ENCODE measurements at regions not wholly inside any gene's neighbourhood (a gene's known extent, or its start where the extent isn't known, plus 50 kb on each side); places are given as distances from the start of the nearest gene placed in this dataset.

- no peak overlapping the region for H3K4me3 ChIP-seq
- no peaks in the 10 kb centered on the region for H3K4me1 ChIP-seq
- H3K9me3 ChIP-seq, result no peaks in the 10 kb centered on the region
- no peak overlapping the region for H3K27ac ChIP-seq
- ChIA-PET POLR2A (no interaction called here), CTCF (no interaction called here)
- 70% methylated on average over 2 of the region's 2 CpGs for WGBS (ENCODE audit: missing lambda C conversion rate)
- no peak for DNase-seq (ENCODE audit: low read depth in 1 of 2, low spot score in 1 of 2)
- no peak for ATAC-seq
- no peak for FAIRE-seq
- no peak for TF ChIP-seq RAD21 (conservative IDR thresholded peaks at IDR 0.05 in 1 of 2, IDR thresholded peaks at IDR 0.05 in 1 of 2)
- no peak overlapping the region for H3K4me2 ChIP-seq
These were observed 632.0 kb upstream of the SPRY2 start for GRCh38 chr13:80972857-80973478.

DNA sequence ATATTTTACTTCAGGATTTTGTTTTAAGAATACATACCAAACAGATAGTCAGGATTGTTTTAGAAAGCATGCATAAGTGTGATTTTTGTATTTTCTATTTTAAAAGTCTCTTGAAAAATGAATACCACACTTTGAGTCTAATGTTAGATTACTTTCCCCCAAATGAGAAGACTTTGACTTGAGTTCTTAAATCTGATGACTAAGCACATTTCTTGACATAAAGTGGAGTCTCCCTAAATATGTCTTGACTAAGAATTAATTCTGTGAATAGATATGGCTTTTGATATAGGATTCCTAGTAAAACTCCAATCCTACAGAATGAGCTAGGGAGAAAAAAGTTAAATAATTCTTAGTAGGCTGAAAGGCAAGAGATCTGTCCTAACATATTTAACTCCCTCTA lies 624.2 kb upstream of the SPRY2 start:
- no peaks in the 10 kb centered on the region for H3K9me3 ChIP-seq
- no peak for DNase-seq (ENCODE audit: low read depth in 1 of 2, low spot score in 1 of 2)
- no peak for ATAC-seq
- H3K4me2 ChIP-seq, result no peak overlapping the region
- TF ChIP-seq TP53 (CRISPR knock-in tag; IDR thresholded peaks at IDR 0.05) (no peak), MYC (IDR thresholded peaks at IDR 0.05; ENCODE audit: borderline replicate concordance, low read length) (no peak), CHD2 (IDR thresholded peaks at IDR 0.05; ENCODE audit: low read length, partially characterized antibody) (no peak), POLR2AphosphoS2 (conservative IDR thresholded peaks at IDR 0.05; ENCODE audit: low read length) (no peak), JUNB (IDR thresholded peaks at IDR 0.05) (no peak), MAFK (IDR thresholded peaks at IDR 0.05; ENCODE audit: partially characterized antibody) (peak; percentile 91), BHLHE40 (IDR thresholded peaks at IDR 0.05; ENCODE audit: low read depth, low read length) (no peak)
- no peak for FAIRE-seq
- no peak overlapping the region for H3K4me3 ChIP-seq
- H3K4me1 ChIP-seq, result no peaks in the 10 kb centered on the region
- CTCF ChIA-PET, result no interaction called here
- POLR2A ChIA-PET, result no interaction called here
- H3K27ac ChIP-seq, result no peak overlapping the region

DNA sequence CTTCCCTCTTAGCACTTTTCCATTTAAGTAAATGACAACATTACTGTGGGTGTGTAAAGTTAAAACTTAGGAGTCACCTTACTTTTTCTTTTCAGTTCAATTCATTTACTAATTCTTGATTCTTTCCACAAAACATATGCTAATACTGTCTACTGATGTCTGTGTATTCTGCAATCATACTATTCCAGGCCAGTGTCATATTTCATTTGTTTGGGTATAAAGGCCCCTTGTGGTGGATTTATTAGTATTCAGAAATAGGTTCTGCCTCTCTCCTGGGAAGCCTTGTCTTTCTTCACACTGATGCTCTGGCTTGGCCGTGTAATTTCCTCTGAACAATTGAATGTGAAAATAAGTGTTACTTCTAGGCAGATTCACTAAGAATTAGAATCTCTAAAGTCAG lies 621.9 kb upstream of the SPRY2 start:
- ChIA-PET CTCF (no interaction called here), POLR2A (no interaction called here)
- Histone ChIP-seq H3K4me1 (no peaks in the 10 kb centered on the region), H3K4me2 (no peak overlapping the region), H3K9me3 (no peaks in the 10 kb centered on the region), H3K27ac (no peak overlapping the region), H3K4me3 (no peak overlapping the region)
- FAIRE-seq (no peak), ATAC-seq (no peak), DNase-seq (ENCODE audit: low read depth in 1 of 2, low spot score in 1 of 2) (no peak)
- TF ChIP-seq NR3C1 (IDR thresholded peaks at IDR 0.05) (no peak), ZNF302 (CRISPR knock-in tag; IDR thresholded peaks at IDR 0.05) (no peak), SREBF2 (IDR thresholded peaks at IDR 0.05) (no peak), MAX (IDR thresholded peaks at IDR 0.05) (no peak), FOSL2 (IDR thresholded peaks at IDR 0.05) (no peak), FOSL2 (CRISPR knock-in tag; IDR thresholded peaks at IDR 0.05) (no peak), EHF (CRISPR knock-in tag; IDR thresholded peaks at IDR 0.05) (no peak), SMC3 (IDR thresholded peaks at IDR 0.05) (no peak), HEYL (CRISPR knock-in tag; IDR thresholded peaks at IDR 0.05) (no peak), CEBPB (IDR thresholded peaks at IDR 0.05) (no peak), RCOR1 (IDR thresholded peaks at IDR 0.05; ENCODE audit: low read depth, low read length) (no peak)
- TF ChIP-seq, protein P1, sequence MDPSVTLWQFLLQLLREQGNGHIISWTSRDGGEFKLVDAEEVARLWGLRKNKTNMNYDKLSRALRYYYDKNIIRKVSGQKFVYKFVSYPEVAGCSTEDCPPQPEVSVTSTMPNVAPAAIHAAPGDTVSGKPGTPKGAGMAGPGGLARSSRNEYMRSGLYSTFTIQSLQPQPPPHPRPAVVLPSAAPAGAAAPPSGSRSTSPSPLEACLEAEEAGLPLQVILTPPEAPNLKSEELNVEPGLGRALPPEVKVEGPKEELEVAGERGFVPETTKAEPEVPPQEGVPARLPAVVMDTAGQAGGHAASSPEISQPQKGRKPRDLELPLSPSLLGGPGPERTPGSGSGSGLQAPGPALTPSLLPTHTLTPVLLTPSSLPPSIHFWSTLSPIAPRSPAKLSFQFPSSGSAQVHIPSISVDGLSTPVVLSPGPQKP (IDR thresholded peaks at IDR 0.05; ENCODE audit: low read depth, low read length), result no peak
- 29% methylated on average over 1 of the region's 1 CpG for WGBS (ENCODE audit: missing lambda C conversion rate)

DNA sequence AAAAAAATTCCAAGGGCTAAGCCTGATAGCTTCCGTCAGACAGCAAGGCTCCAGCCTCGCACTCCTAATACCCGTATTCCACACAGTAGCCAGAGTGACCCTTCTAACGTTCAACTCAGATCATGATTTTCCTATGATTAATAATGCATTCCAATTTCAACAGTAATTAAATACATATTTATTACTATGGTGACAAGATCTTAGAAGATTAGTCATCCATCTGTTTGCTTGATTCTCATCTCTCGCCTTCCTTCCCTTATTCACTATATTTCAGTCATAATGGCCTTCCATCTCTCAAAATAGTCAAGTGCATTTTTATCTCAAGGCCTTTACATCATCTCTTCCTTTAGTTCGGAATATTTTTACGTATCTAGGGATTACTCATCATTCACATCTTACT lies 621.2 kb upstream of the SPRY2 start:
- H3K4me2 ChIP-seq, result no peak overlapping the region
- H3K27ac ChIP-seq, result no peak overlapping the region
- H3K4me3 ChIP-seq, result no peak overlapping the region
- CTCF ChIA-PET, result no interaction called here
- no peaks in the 10 kb centered on the region for H3K9me3 ChIP-seq
- no peak for FAIRE-seq
- WGBS (ENCODE audit: missing lambda C conversion rate), result 50% methylated on average over 7 of the region's 7 CpGs
- POLR2A ChIA-PET, result no interaction called here
- H3K4me1 ChIP-seq, result no peaks in the 10 kb centered on the region
- DNase-seq (ENCODE audit: low read depth in 1 of 2, low spot score in 1 of 2), result no peak
- no peak for TF ChIP-seq JUNB (IDR thresholded peaks at IDR 0.05)
- TF ChIP-seq MAZ (IDR thresholded peaks at IDR 0.05; ENCODE audit: borderline replicate concordance, low read depth, low read length), result no peak
- TF ChIP-seq, protein P2, sequence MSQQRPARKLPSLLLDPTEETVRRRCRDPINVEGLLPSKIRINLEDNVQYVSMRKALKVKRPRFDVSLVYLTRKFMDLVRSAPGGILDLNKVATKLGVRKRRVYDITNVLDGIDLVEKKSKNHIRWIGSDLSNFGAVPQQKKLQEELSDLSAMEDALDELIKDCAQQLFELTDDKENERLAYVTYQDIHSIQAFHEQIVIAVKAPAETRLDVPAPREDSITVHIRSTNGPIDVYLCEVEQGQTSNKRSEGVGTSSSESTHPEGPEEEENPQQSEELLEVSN (IDR thresholded peaks at IDR 0.05; ENCODE audit: borderline replicate concordance, low read depth), result no peak
- TF ChIP-seq RCOR1 (IDR thresholded peaks at IDR 0.05; ENCODE audit: low read depth, low read length), result no peak
- TF ChIP-seq HOXB5 (CRISPR knock-in tag; IDR thresholded peaks at IDR 0.05), result no peak
- no peak for TF ChIP-seq EHMT2 (IDR thresholded peaks at IDR 0.05; ENCODE audit: low read depth)
- no peak for TF ChIP-seq CBX2 (IDR thresholded peaks at IDR 0.05; ENCODE audit: borderline replicate concordance, low read depth)
- TF ChIP-seq ZNF302 (CRISPR knock-in tag; IDR thresholded peaks at IDR 0.05), result no peak
- TF ChIP-seq HOXB13 (CRISPR knock-in tag; IDR thresholded peaks at IDR 0.05; ENCODE audit: low read depth), result no peak
- TF ChIP-seq TFCP2L1 (CRISPR knock-in tag; IDR thresholded peaks at IDR 0.05), result no peak
- no peak for TF ChIP-seq RAD21 (conservative IDR thresholded peaks at IDR 0.05 in 1 of 2, IDR thresholded peaks at IDR 0.05 in 1 of 2)
- ATAC-seq, result no peak

All from A549 (cell line).